HepG2 (cell line): ENCODE measurements at regions not wholly inside any gene's neighbourhood (a gene's known extent, or its start where the extent isn't known, plus 50 kb on each side); places are given as distances from the start of the nearest gene placed in this dataset.

Source experiments
- ATAC-seq: fragments of 200-7000 bp; cut with Tn5 transposase; 3 replicates; pipeline ENCODE4 v1.9.1; 2020; ENCODE audit warnings: mild to moderate bottlenecking, moderate library complexity
- BruUV-seq: library from RNA; stranded (reverse); fragments of 400-500 nt; replicated peaks from 2 replicates; lab custom pipeline; 2021; lab: Mats Ljungman, UMichigan
- CTCF ChIA-PET: fragments of 300-600 bp; formaldehyde crosslinking; extraction: SDS; loops from one replicate; lab custom pipeline; 2021; ENCODE audit warnings: low total read pairs, inconsistent platforms, low intra/inter-chr PET ratio; lab: Yijun Ruan, JAX
- POLR2A ChIA-PET: fragments of 350-600 bp; sonication (Branson Sonifier 250); formaldehyde crosslinking; loops from one replicate; lab custom pipeline; 2020; ENCODE audit warnings: antibody characterized with exemption, inconsistent platforms; lab: Yijun Ruan, JAX
- DNase-seq: peaks from one replicate; pipeline ENCODE4 v3.0.0-alpha.2; 2015; ENCODE audit warnings: low spot score
- FAIRE-seq: peaks from 3 replicates; lab custom pipeline; 2011; peaks lifted over from hg19 to GRCh38; lab: Jason Lieb, UNC
- H2AFZ ChIP-seq: one replicate; pipeline ENCODE4 v1.6.1; 2011; ENCODE audit warnings: low read length, inconsistent platforms
- H3K27ac ChIP-seq: fragments of 300-600 bp; 3 replicates; pipeline ENCODE4 v1.8.0; 2011; ENCODE audit warnings: mixed run types, mild to moderate bottlenecking, mixed read lengths, low read length, inconsistent platforms; ENCODE audit not compliant: insufficient read depth; ENCODE audit errors: extremely low read length
- H3K27me3 ChIP-seq, 2 experiments: fragments of 200-600 bp in 1 of 2; 2 replicates in 1 of 2; 3 replicates in 1 of 2; pipeline versions ENCODE4 v1.6.0 to v1.8.0; 2011; ENCODE audit warnings: low read length in 2 of 2, mild to moderate bottlenecking in 2 of 2, moderate library complexity in 2 of 2, inconsistent platforms in 1 of 2; ENCODE audit not compliant: insufficient read depth in 2 of 2, control insufficient read depth in 1 of 2
- H3K36me3 ChIP-seq, 2 experiments: fragments of 200-600 bp in 1 of 2; replicated peaks in 1 of 2; 2 replicates in 1 of 2; 3 replicates in 1 of 2; pipeline versions ENCODE4 v1.5.1 to v1.8.0; 2011; ENCODE audit warnings: low read length in 2 of 2, inconsistent platforms in 1 of 2; ENCODE audit not compliant: insufficient read depth in 2 of 2, control insufficient read depth in 1 of 2
- H3K4me1 ChIP-seq: 2 replicates; pipeline ENCODE4 v1.5.1; 2012; ENCODE audit warnings: low read length, inconsistent platforms; ENCODE audit not compliant: insufficient read depth
- H3K4me2 ChIP-seq: 2 replicates; pipeline ENCODE4 v1.6.0; 2011; ENCODE audit warnings: low read depth, low read length, inconsistent platforms
- H3K4me3 ChIP-seq, 3 experiments: fragments of 200-600 bp in 1 of 3; sonication (generic), shearing (Covaris generic) in 1 of 3; replicated peaks in 1 of 3; 2 replicates each; pipeline ENCODE4 v1.5.1; 2011 to 2016; ENCODE audit warnings: low read length in 3 of 3, inconsistent platforms in 2 of 3, low read depth in 2 of 3, mild to moderate bottlenecking in 2 of 3, control low read depth in 1 of 3, mixed read lengths in 1 of 3; ENCODE audit not compliant: insufficient read depth in 1 of 3
- H3K79me2 ChIP-seq: one replicate; pipeline ENCODE4 v1.6.1; 2011; ENCODE audit warnings: low read length, inconsistent platforms; ENCODE audit not compliant: insufficient read depth
- H3K9ac ChIP-seq: 2 replicates; pipeline ENCODE4 v1.6.0; 2011; ENCODE audit warnings: mild to moderate bottlenecking, low read depth, low read length, inconsistent platforms; ENCODE audit not compliant: insufficient read depth
- H3K9me3 ChIP-seq: 2 replicates; pipeline ENCODE4 v1.5.1; 2012; ENCODE audit warnings: mild to moderate bottlenecking, low read length
- H4K20me1 ChIP-seq: 2 replicates; pipeline ENCODE4 v1.6.0; 2011; ENCODE audit warnings: inconsistent platforms, mild to moderate bottlenecking, low read length, moderate library complexity; ENCODE audit not compliant: insufficient read depth
- CERS6 ChIP-seq: sonication (generic); formaldehyde crosslinking; IDR thresholded peaks from 2 replicates; pipeline ENCODE4 v1.5.0; 2020; ENCODE audit warnings: missing genetic modification reagents
- DNMT1 ChIP-seq: sonication (generic); formaldehyde crosslinking; IDR thresholded peaks from 2 replicates; pipeline ENCODE4 v1.5.1; 2020; ENCODE audit warnings: mild to moderate bottlenecking, missing genetic modification reagents
- ETV5 ChIP-seq: IDR thresholded peaks from 2 replicates; pipeline ENCODE4 v1.6.1; 2018; ENCODE audit warnings: missing biosample characterization, missing genetic modification reagents, inconsistent platforms, borderline replicate concordance
- KMT2A ChIP-seq: sonication (generic); formaldehyde crosslinking; IDR thresholded peaks from 2 replicates; pipeline ENCODE4 v1.4.0; 2020; ENCODE audit warnings: missing genetic modification reagents
- NCOA5 ChIP-seq: sonication (generic); formaldehyde crosslinking; IDR thresholded peaks from 2 replicates; pipeline ENCODE4 v1.4.0; 2020; ENCODE audit warnings: missing genetic modification reagents
- SIN3B ChIP-seq: fragments of 150-350 bp; IDR thresholded peaks from 2 replicates; pipeline ENCODE4 v1.6.1; 2014; ENCODE audit warnings: low read length
- STAT5B ChIP-seq: sonication (generic); formaldehyde crosslinking; IDR thresholded peaks from 2 replicates; pipeline ENCODE4 v1.4.0; 2020; ENCODE audit warnings: missing genetic modification reagents
- ZIK1 ChIP-seq: sonication (generic); formaldehyde crosslinking; IDR thresholded peaks from 2 replicates; pipeline ENCODE4 v1.5.0; 2020; ENCODE audit warnings: mild to moderate bottlenecking, low read depth, missing genetic modification reagents, borderline replicate concordance
- ZNF574 ChIP-seq: sonication (generic); formaldehyde crosslinking; IDR thresholded peaks from 2 replicates; pipeline ENCODE4 v1.4.0; 2020; ENCODE audit warnings: missing genetic modification reagents
- ZNF800 ChIP-seq: sonication (generic); formaldehyde crosslinking; IDR thresholded peaks from 2 replicates; pipeline ENCODE4 v1.4.0; 2020; ENCODE audit warnings: missing genetic modification reagents
- WGBS: methylation state at CpG from one replicate; pipeline ENCODE4 v1.1.6; 2017; ENCODE audit warnings: low lambda C conversion rate; 5-methylcytosine and 5-hydroxymethylcytosine counted together
- in situ Hi-C: cut with HindIII; loops from 2 replicates; pipeline ENCODE4 v1.10.0; 2017; ENCODE audit warnings: low pct_unique_long_range_greater_than_20kb; ENCODE audit not compliant: extremely low pct_ligation_motif_present
- intact Hi-C: fragments of 100-400 bp; cut with micrococcal nuclease; formaldehyde crosslinking; loops from one replicate; pipeline ENCODE4 v1.10.0; 2022; ENCODE audit not compliant: unreplicated experiment

- TF ChIP-seq ETV5 = no peak
- TF ChIP-seq STAT5B (CRISPR knock-in tag) = no peak
- no peak for TF ChIP-seq DNMT1 (CRISPR knock-in tag)
These were observed 480.7 kb downstream of the MRPL39 start (continued) for GRCh38 chr21:25126564-25126963.

- WGBS = 24% methylated on average over 13 of the region's 13 CpGs
- Histone ChIP-seq H3K4me1 (no peaks in the 10 kb centered on the region), H3K27ac (no peak overlapping the region), H3K79me2 (no peaks in the 10 kb centered on the region), H3K4me2 (no peak overlapping the region), H3K36me3 (no peaks in the 10 kb centered on the region), H3K9me3 (peaks cover 89% of the 10 kb centered on the region), H3K4me3 (no peak overlapping the region), H3K9ac (no peak overlapping the region), H4K20me1 (no peaks in the 10 kb centered on the region), H2AFZ (no peak overlapping the region), H3K27me3 (no peaks in the 10 kb centered on the region)
- no peak for FAIRE-seq
- intact Hi-C loops = no loop called here
- CTCF ChIA-PET = no interaction called here
- no TSS peak for BruUV-seq
- no peak for TF ChIP-seq CERS6 (CRISPR knock-in tag)
- TF ChIP-seq ZNF800 (CRISPR knock-in tag) = no peak
- no peak for TF ChIP-seq ZNF574 (CRISPR knock-in tag)
- no peak for TF ChIP-seq ZIK1 (CRISPR knock-in tag)
- no peak for TF ChIP-seq NCOA5 (CRISPR knock-in tag)
- no peak for TF ChIP-seq SIN3B
- TF ChIP-seq KMT2A = no peak
- POLR2A ChIA-PET = no interaction called here
- DNase-seq = no peak
- in situ Hi-C loops = no loop called here
- ATAC-seq = no peak
These were observed 488.6 kb downstream of the MRPL39 start for GRCh38 chr21:25118648-25119047.
